Stomach (tissue), 8 donors: ENCODE measurements at regions not wholly inside any gene's neighbourhood (a gene's known extent, or its start where the extent isn't known, plus 50 kb on each side); places are given as distances from the start of the nearest gene placed in this dataset.

Source experiments
- DNase-seq, 2 donors: peaks; one replicate each; pipeline versions ENCODE4 v3.0.0 to v3.0.0-alpha.2; 2013 to 2019
- H3K27ac ChIP-seq, 5 donors: fragments of 200-600 bp in 4 of 5; sonication (generic) in 4 of 5; one replicate each; pipeline ENCODE4 v1.5.1; 2013 to 2019; ENCODE audit warnings: mild to moderate bottlenecking in 1 of 5, moderate library complexity in 1 of 5
- H3K27me3 ChIP-seq, 3 donors: fragments of 200-600 bp; sonication (generic); one replicate each; pipeline ENCODE4 v1.5.1; 2017 to 2019; ENCODE audit warnings: mixed run types in 1 of 3
- H3K36me3 ChIP-seq, 4 donors: fragments of 200-600 bp; sonication (generic); 1 replicate in 3 of 4; 2 replicates in 1 of 4; pipeline ENCODE4 v1.5.1; 2016 to 2019
- H3K4me1 ChIP-seq, 4 donors: fragments of 200-600 bp; sonication (generic); one replicate each; pipeline ENCODE4 v1.5.1; 2016 to 2019
- H3K4me3 ChIP-seq, 4 donors: fragments of 200-600 bp; sonication (generic) in 3 of 4; one replicate each; pipeline ENCODE4 v1.5.1; 2016 to 2019; ENCODE audit warnings: mild to moderate bottlenecking in 1 of 4
- H3K9me3 ChIP-seq, 4 donors: fragments of 200-600 bp; sonication (generic); one replicate each; pipeline ENCODE4 v1.5.1; 2016 to 2019
- CTCF ChIP-seq, 7 experiments: fragments of 450-650 bp in 4 of 7; fragments of 200-600 bp in 3 of 7; sonication (generic) in 3 of 7; IDR thresholded peaks; one replicate each; pipeline ENCODE4 v1.5.1; 2016 to 2019; ENCODE audit warnings: antibody characterized with exemption in 7 of 7, control low read depth in 2 of 7, mild to moderate bottlenecking in 1 of 7
- EP300 ChIP-seq: sonication (generic); formaldehyde crosslinking; IDR thresholded peaks from one replicate; pipeline ENCODE4 v1.6.1; 2017; ENCODE audit warnings: antibody characterized with exemption
- POLR2A ChIP-seq, 4 donors: fragments of 450-650 bp; IDR thresholded peaks; one replicate each; pipeline ENCODE4 v1.6.1; 2016; ENCODE audit warnings: antibody characterized with exemption in 4 of 4, control low read depth in 2 of 4, mild to moderate bottlenecking in 1 of 4, moderate library complexity in 1 of 4
- POLR2AphosphoS5 ChIP-seq, 3 donors: sonication (generic); formaldehyde crosslinking; IDR thresholded peaks; one replicate each; pipeline ENCODE4 v1.6.1; 2016; ENCODE audit warnings: antibody characterized with exemption in 3 of 3
- WGBS, 5 donors: extraction: QIAGEN DNeasy Blood & Tissue Kit in 3 of 5; methylation state at CpG; one replicate each; pipeline versions ENCODE4 v1.1.5 to v1.1.7; 2013 to 2018; 5-methylcytosine and 5-hydroxymethylcytosine counted together
- intact Hi-C: fragments of 100-400 bp; cut with DNase I; formaldehyde crosslinking; loops from one replicate; pipeline ENCODE4 v1.15.1; 2023; ENCODE audit warnings: low total_unique reads
- donor health status: healthy with polysubstance abuse.
- donor health status: Bipolar disorder and iron deficiency.
- donor health status: healthy.

- intact Hi-C loops = no loop called here
- H3K9me3 ChIP-seq = peaks cover 0 to 10% (median 3%) of the 10 kb centered on the region in 4 donors
- no peak overlapping the region for H3K27ac ChIP-seq
- no peaks in the 10 kb centered on the region for H3K36me3 ChIP-seq
- H3K27me3 ChIP-seq = no peaks in the 10 kb centered on the region
- WGBS, 5 donors = 50 to 77% (median 68%) methylated on average over 1 of the region's 1 CpG
- TF ChIP-seq CTCF (IDR thresholded peaks at IDR 0.05) = no peak
- TF ChIP-seq POLR2AphosphoS5 (IDR thresholded peaks at IDR 0.05) = no peak
- TF ChIP-seq POLR2A (IDR thresholded peaks at IDR 0.05) = no peak
- no peak for TF ChIP-seq EP300
- no peak for DNase-seq
- no peak overlapping the region for H3K4me3 ChIP-seq
- H3K4me1 ChIP-seq = no peaks in the 10 kb centered on the region
Observed at GRCh38 chr10:120270906-120271305, 186.1 kb upstream of the PLPP4 start.

- H3K27ac ChIP-seq = no peak overlapping the region
- H3K4me1 ChIP-seq = no peaks in the 10 kb centered on the region
- intact Hi-C loops = no loop called here
- TF ChIP-seq EP300 = no peak
- no peak for TF ChIP-seq POLR2AphosphoS5 (IDR thresholded peaks at IDR 0.05)
- no peak for TF ChIP-seq POLR2A (IDR thresholded peaks at IDR 0.05)
- TF ChIP-seq CTCF (IDR thresholded peaks at IDR 0.05) = no peak
- H3K9me3 ChIP-seq = peaks cover 0 to 10% (median 3%) of the 10 kb centered on the region in 4 donors
- H3K4me3 ChIP-seq = no peak overlapping the region
- DNase-seq = no peak
- H3K27me3 ChIP-seq = no peaks in the 10 kb centered on the region
- H3K36me3 ChIP-seq = no peaks in the 10 kb centered on the region
Observed at GRCh38 chr10:120271696-120272095, 185.3 kb upstream of the PLPP4 start.

GRCh38 chr10:120272350-120272749, 184.7 kb upstream of the PLPP4 start:
- Histone ChIP-seq H3K36me3 (no peaks in the 10 kb centered on the region), H3K27ac (no peak overlapping the region), H3K4me3 (no peak overlapping the region), H3K27me3 (no peaks in the 10 kb centered on the region), H3K9me3 (peaks cover 0 to 10% (median 3%) of the 10 kb centered on the region in 4 donors), H3K4me1 (no peaks in the 10 kb centered on the region)
- WGBS, 5 donors = 95 to 98% (median 96%) methylated on average over 2 of the region's 2 CpGs
- intact Hi-C loops = no loop called here
- no peak for DNase-seq
- TF ChIP-seq POLR2AphosphoS5 (IDR thresholded peaks at IDR 0.05) (no peak), CTCF (IDR thresholded peaks at IDR 0.05) (no peak), POLR2A (IDR thresholded peaks at IDR 0.05) (no peak), EP300 (no peak)

GRCh38 chr10:120278069-120278468, 179.0 kb upstream of the PLPP4 start:
- H3K27ac ChIP-seq = no peak overlapping the region
- intact Hi-C loops = no loop called here
- H3K4me3 ChIP-seq = no peak overlapping the region
- no peaks in the 10 kb centered on the region for H3K27me3 ChIP-seq
- no peaks in the 10 kb centered on the region for H3K36me3 ChIP-seq
- no peaks in the 10 kb centered on the region for H3K4me1 ChIP-seq
- TF ChIP-seq POLR2A (IDR thresholded peaks at IDR 0.05) (no peak), CTCF (IDR thresholded peaks at IDR 0.05) (no peak)
- no peaks in the 10 kb centered on the region for H3K9me3 ChIP-seq
- DNase-seq = no peak
- WGBS, 5 donors = 25 to 56% (median 36%) methylated on average over 1 of the region's 1 CpG
